AG04450 (cell line): ENCODE measurements at regions not wholly inside any gene's neighbourhood (a gene's known extent, or its start where the extent isn't known, plus 50 kb on each side); places are given as distances from the start of the nearest gene placed in this dataset.

ENCODE experiments used
- CTCF ChIA-PET: fragments of 300-600, 350-600 bp; formaldehyde crosslinking; extraction: SDS; loops from one replicate; lab custom pipeline; 2022; ENCODE audit warnings: antibody characterized with exemption, inconsistent platforms; lab: Charles Lee
- POLR2A ChIA-PET: fragments of 350-600 bp; formaldehyde crosslinking; extraction: SDS; loops from one replicate; lab custom pipeline; 2021; ENCODE audit warnings: antibody characterized with exemption, inconsistent platforms; lab: Yijun Ruan, JAX
- DNase-seq: peaks from one replicate; pipeline ENCODE4 v3.0.0-alpha.2; 2011; ENCODE audit warnings: low read depth, low spot score
- H3K27ac ChIP-seq: one replicate; pipeline ENCODE4 v1.5.1; 2012; ENCODE audit warnings: low read depth, low read length, control low read depth
- H3K27me3 ChIP-seq: one replicate; pipeline ENCODE4 v1.6.0; 2012; ENCODE audit warnings: low read length; ENCODE audit not compliant: control insufficient read depth, insufficient read depth
- H3K4me3 ChIP-seq: 2 replicates; pipeline ENCODE4 v1.5.1; 2011; ENCODE audit warnings: mild to moderate bottlenecking, low read depth, low read length, control low read depth
- H3K9me3 ChIP-seq: 2 replicates; pipeline ENCODE4 v1.5.1; 2012; ENCODE audit warnings: low read length; ENCODE audit not compliant: control insufficient read depth, insufficient read depth
- CTCF ChIP-seq: IDR thresholded peaks from 2 replicates; pipeline ENCODE4 v1.5.1; 2011; ENCODE audit warnings: low read depth, low read length, control low read depth, inconsistent platforms

GRCh38 chr17:5825717-5826330 lies 241.5 kb upstream of the NLRP1 start:
- Histone ChIP-seq H3K27ac (no peak overlapping the region), H3K27me3 (no peaks in the 10 kb centered on the region), H3K4me3 (no peak overlapping the region), H3K9me3 (peaks cover 3% of the 10 kb centered on the region)
- ChIA-PET POLR2A (no interaction called here), CTCF (interaction anchor here (1.2 kb wide), 1 partner anchor 233 kb away, joined by 4 read pairs; no protein-coding TSS in a partner anchor)
- no peak for TF ChIP-seq CTCF
- peak; percentile 38 for DNase-seq

- no peak for DNase-seq
- POLR2A ChIA-PET, result no interaction called here
These were observed 242.1 kb upstream of the NLRP1 start for GRCh38 chr17:5826384-5826783.

GRCh38 chr17:5830921-5831320 lies 239.3 kb upstream of the WSCD1 start:
- H3K27me3 ChIP-seq, result no peaks in the 10 kb centered on the region

More at GRCh38 chr17:5826384-5826783, 242.1 kb upstream of the NLRP1 start:
- CTCF ChIA-PET, result interaction anchor here (1.2 kb wide), 1 partner anchor 234 kb away, joined by 4 read pairs; no protein-coding TSS in a partner anchor
- Histone ChIP-seq H3K27me3 (no peaks in the 10 kb centered on the region), H3K27ac (no peak overlapping the region), H3K9me3 (peaks cover 3% of the 10 kb centered on the region), H3K4me3 (no peak overlapping the region)
- TF ChIP-seq CTCF, result no peak

GRCh38 chr17:5832886-5833285 lies 237.3 kb upstream of the WSCD1 start:
- TF ChIP-seq CTCF, result no peak
- H3K27me3 ChIP-seq, result no peaks in the 10 kb centered on the region
- DNase-seq, result peak; percentile 39
- CTCF ChIA-PET, result no interaction called here
- H3K27ac ChIP-seq, result no peak overlapping the region
- POLR2A ChIA-PET, result no interaction called here
- H3K4me3 ChIP-seq, result no peak overlapping the region
- H3K9me3 ChIP-seq, result no peaks in the 10 kb centered on the region

More at GRCh38 chr17:5830921-5831320, 239.3 kb upstream of the WSCD1 start:
- Histone ChIP-seq H3K4me3 (no peak overlapping the region), H3K27ac (no peak overlapping the region), H3K9me3 (peaks cover 3% of the 10 kb centered on the region; the same call in 1 of the 2 replicates)
- no peak for TF ChIP-seq CTCF
- no peak for DNase-seq
- ChIA-PET CTCF (interaction anchor here (0.6 kb wide), 1 partner anchor 128 kb away, joined by 3 read pairs; no protein-coding TSS in a partner anchor), POLR2A (no interaction called here)

GRCh38 chr17:5837055-5837491 lies 233.1 kb upstream of the WSCD1 start:
- H3K4me3 ChIP-seq, result no peak overlapping the region
- DNase-seq, result peak; percentile 10
- H3K27ac ChIP-seq, result no peak overlapping the region
- CTCF ChIA-PET, result no interaction called here
- no peak for TF ChIP-seq CTCF
- H3K27me3 ChIP-seq, result no peaks in the 10 kb centered on the region
- H3K9me3 ChIP-seq, result peaks cover 3% of the 10 kb centered on the region; the same call in 1 of the 2 replicates
- POLR2A ChIA-PET, result no interaction called here
